A673 (cell line): ENCODE measurements at regions not wholly inside any gene's neighbourhood (a gene's known extent, or its start where the extent isn't known, plus 50 kb on each side); places are given as distances from the start of the nearest gene placed in this dataset.
"Not testable (repeated sequence)": the region's sequence is repeated elsewhere in the genome, so short reads cannot be mapped to it uniquely, and the experiment has no call there.

ENCODE experiments used
- BruUV-seq: library from RNA; stranded (reverse); fragments of 400-500 nt; replicated peaks from 2 replicates; lab custom pipeline; 2021; lab: Mats Ljungman, UMichigan
- CTCF ChIA-PET: fragments of 300-600 bp; sonication (Branson Sonifier 250); formaldehyde crosslinking; loops from one replicate; lab custom pipeline; 2022; ENCODE audit warnings: antibody characterized with exemption; lab: Charles Lee
- POLR2A ChIA-PET: fragments of 300-600 bp; sonication (Branson Sonifier 250); formaldehyde crosslinking; loops from one replicate; lab custom pipeline; 2022; ENCODE audit warnings: antibody characterized with exemption; ENCODE audit not compliant: low non-redundant PET; lab: Charles Lee
- DNase-seq: peaks from one replicate; pipeline ENCODE4 v3.0.0-alpha.2; 2015; ENCODE audit warnings: low spot score
- H3K27ac ChIP-seq: fragments of 200-600 bp; sonication (generic); 2 replicates; pipeline ENCODE4 v1.5.1; 2016; ENCODE audit warnings: mixed run types, low read depth, mild to moderate bottlenecking, mixed read lengths, antibody characterized with exemption, low read length; ENCODE audit not compliant: poor library complexity, severe bottlenecking
- H3K27me3 ChIP-seq: fragments of 200-600 bp; sonication (generic); replicated peaks from 2 replicates; pipeline ENCODE4 v1.6.1; 2017; ENCODE audit warnings: mixed run types, low read depth, mild to moderate bottlenecking, mixed read lengths, antibody characterized with exemption, low read length; ENCODE audit not compliant: insufficient read depth, poor library complexity
- H3K36me3 ChIP-seq: fragments of 200-600 bp; sonication (generic); 2 replicates; pipeline ENCODE4 v1.6.1; 2016; ENCODE audit warnings: mixed run types, mild to moderate bottlenecking, mixed read lengths, antibody characterized with exemption, low read length; ENCODE audit not compliant: insufficient read depth, poor library complexity, severe bottlenecking
- H3K4me1 ChIP-seq: fragments of 200-600 bp; sonication (generic); 2 replicates; pipeline ENCODE4 v1.6.1; 2017; ENCODE audit warnings: mixed run types, mild to moderate bottlenecking, mixed read lengths, antibody characterized with exemption, low read length; ENCODE audit not compliant: insufficient read depth, poor library complexity, severe bottlenecking
- H3K4me3 ChIP-seq: fragments of 200-600 bp; sonication (generic); 2 replicates; pipeline ENCODE4 v1.5.1; 2016; ENCODE audit warnings: low read depth, mixed run types, mild to moderate bottlenecking, mixed read lengths, low read length; ENCODE audit not compliant: poor library complexity, severe bottlenecking
- H3K9me3 ChIP-seq: fragments of 200-600 bp; sonication (generic); 2 replicates; pipeline ENCODE4 v1.6.1; 2016; ENCODE audit warnings: mixed run types, low read depth, mild to moderate bottlenecking, mixed read lengths, antibody characterized with exemption, low read length; ENCODE audit not compliant: poor library complexity, severe bottlenecking
- EZH2 ChIP-seq: fragments of 200-600 bp; sonication (generic); IDR thresholded peaks from 2 replicates; pipeline ENCODE4 v1.6.1; 2017; ENCODE audit warnings: borderline replicate concordance, low read depth, mild to moderate bottlenecking, mixed read lengths, antibody characterized with exemption, low read length; ENCODE audit not compliant: poor library complexity, severe bottlenecking
- intact Hi-C: fragments of 100-400 bp; cut with micrococcal nuclease; formaldehyde crosslinking; loops from one replicate; pipeline ENCODE4 v1.10.0; 2022; ENCODE audit not compliant: unreplicated experiment
- TF ChIP-seq, protein P1 (sequence below): fragments of 300-800, 200-600 bp; sonication (generic); conservative IDR thresholded peaks from 2 replicates; pipeline ENCODE4 v1.5.1; 2017; ENCODE audit warnings: low read depth, mild to moderate bottlenecking, antibody characterized with exemption, low read length, moderate library complexity, mixed read lengths

DNA sequence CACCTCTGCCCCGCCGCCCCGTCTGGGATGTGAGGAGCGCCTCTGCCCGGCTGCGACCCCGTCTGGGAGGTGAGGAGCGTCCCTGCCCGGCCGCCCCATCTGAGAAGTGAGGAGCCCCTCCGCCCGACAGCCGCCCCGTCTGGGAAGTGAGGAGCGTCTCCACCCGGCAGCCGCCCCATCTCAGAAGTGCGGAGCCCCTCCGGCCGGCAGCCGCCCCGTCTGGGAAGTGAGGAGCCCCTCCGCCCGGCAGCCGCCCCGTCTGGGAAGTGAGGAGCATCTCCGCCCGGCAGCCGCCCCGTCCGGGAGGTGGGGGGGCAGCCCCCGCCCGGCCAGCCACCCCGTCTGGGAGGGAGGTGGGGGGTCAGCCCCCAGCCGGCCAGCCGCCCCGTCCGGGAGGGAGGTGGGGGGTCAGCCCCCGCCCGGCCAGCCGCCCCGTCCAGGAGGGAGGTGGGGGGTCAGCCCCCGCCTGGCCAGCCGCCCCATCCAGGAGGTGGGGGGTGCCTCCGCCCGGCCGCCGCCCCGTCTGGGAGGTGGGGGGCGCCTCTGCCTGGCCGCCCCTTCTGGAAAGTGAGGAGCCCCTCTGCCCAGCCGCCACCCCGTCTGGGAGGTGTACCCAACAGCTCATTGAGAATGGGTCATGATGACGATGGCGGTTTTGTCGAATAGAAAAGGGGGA is 121.3 kb upstream of the DCAF12L1 start:
- BruUV-seq, H3K9me3 ChIP-seq, H3K4me1 ChIP-seq, H3K4me3 ChIP-seq, intact Hi-C loops, DNase-seq, POLR2A ChIA-PET, H3K27me3 ChIP-seq, H3K36me3 ChIP-seq, CTCF ChIA-PET, H3K27ac ChIP-seq: not testable (repeated sequence)

DNA sequence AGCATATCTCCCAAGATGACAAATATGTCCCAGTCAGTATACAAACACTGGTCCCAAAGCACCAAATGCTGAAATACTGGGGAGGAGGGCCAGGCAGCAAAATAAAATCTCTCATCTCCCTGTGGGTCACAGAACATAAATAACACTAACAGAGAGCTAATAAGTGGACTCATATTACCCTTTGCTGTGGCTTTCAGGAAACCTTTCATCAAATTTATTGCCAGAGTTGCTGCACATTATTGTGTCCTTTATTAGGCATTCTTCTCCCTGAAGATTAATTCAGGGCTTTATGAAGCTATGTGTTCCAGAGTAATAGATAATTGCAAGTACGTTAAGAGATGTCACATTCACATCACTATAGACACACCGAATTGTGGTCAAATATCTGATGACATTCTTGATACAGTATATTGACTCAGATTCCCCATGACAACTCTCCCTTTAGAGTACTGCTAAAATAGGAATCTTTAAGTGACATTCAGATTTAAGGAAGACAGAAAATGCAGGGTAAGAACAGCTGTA is 124.1 kb upstream of the PRR32 start:
- intact Hi-C loops = no loop called here

DNA sequence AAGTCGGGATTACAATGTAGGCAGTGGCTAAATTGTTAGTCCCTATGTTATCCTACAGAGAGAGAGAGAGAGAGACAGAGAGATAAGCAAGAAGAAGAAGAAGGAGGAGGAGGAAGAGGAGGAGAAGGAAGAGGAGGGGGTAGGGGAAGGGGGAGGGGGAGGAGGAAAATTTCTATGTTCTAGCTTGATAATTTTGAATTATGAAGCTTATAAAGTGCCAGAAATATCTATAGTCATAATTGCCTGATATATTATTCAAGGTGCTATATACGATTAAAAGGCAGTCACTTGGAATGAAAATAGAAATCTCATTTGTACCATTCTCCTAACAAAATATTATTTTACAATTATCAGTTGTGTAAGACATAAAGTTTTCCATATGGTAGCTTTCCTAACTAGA is 122.4 kb upstream of the PRR32 start:
- BruUV-seq = no TSS peak
- Histone ChIP-seq H3K4me3 (no peak overlapping the region), H3K4me1 (no peaks in the 10 kb centered on the region), H3K9me3 (no peaks in the 10 kb centered on the region), H3K36me3 (no peaks in the 10 kb centered on the region), H3K27me3 (no peaks in the 10 kb centered on the region), H3K27ac (no peak overlapping the region)
- CTCF ChIA-PET = no interaction called here
- POLR2A ChIA-PET = no interaction called here
- no peak for DNase-seq
- intact Hi-C loops = no loop called here
- TF ChIP-seq EZH2 = no peak
- TF ChIP-seq, protein P1, sequence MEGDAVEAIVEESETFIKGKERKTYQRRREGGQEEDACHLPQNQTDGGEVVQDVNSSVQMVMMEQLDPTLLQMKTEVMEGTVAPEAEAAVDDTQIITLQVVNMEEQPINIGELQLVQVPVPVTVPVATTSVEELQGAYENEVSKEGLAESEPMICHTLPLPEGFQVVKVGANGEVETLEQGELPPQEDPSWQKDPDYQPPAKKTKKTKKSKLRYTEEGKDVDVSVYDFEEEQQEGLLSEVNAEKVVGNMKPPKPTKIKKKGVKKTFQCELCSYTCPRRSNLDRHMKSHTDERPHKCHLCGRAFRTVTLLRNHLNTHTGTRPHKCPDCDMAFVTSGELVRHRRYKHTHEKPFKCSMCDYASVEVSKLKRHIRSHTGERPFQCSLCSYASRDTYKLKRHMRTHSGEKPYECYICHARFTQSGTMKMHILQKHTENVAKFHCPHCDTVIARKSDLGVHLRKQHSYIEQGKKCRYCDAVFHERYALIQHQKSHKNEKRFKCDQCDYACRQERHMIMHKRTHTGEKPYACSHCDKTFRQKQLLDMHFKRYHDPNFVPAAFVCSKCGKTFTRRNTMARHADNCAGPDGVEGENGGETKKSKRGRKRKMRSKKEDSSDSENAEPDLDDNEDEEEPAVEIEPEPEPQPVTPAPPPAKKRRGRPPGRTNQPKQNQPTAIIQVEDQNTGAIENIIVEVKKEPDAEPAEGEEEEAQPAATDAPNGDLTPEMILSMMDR = no peak

More for the DNA sequence above, 124.1 kb upstream of the PRR32 start:
- Histone ChIP-seq H3K4me1 (no peaks in the 10 kb centered on the region), H3K27me3 (no peaks in the 10 kb centered on the region), H3K27ac (no peak overlapping the region), H3K36me3 (no peaks in the 10 kb centered on the region), H3K4me3 (no peak overlapping the region), H3K9me3 (no peaks in the 10 kb centered on the region)
- ChIA-PET CTCF (no interaction called here), POLR2A (no interaction called here)
- no TSS peak for BruUV-seq
- TF ChIP-seq EZH2 = no peak
- TF ChIP-seq, protein P1 = no peak
- DNase-seq = no peak

DNA sequence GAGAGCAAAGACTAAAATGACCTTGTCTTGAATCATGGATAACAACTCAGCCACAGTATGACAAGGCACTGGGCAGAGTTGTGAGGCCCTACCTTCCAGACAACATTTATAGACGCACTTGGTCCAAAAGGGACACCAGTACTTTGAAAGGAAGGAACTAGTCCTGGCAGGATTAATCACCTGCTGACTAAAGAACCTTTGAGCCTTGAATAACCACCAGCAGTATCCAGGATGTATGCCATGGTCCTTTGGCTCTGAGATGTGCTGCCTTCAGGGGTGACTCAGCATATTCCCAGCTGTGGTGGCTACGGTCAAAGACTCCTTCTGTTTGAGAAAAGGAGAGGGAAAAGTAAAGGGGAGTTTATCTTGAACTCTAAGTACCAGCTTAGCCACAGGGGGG is 118.1 kb upstream of the PRR32 start:
- H3K4me3 ChIP-seq = no peak overlapping the region
- intact Hi-C loops = no loop called here
- DNase-seq = no peak
- ChIA-PET POLR2A (no interaction called here), CTCF (no interaction called here)
- H3K9me3 ChIP-seq = peaks cover 4% of the 10 kb centered on the region
- no peak overlapping the region for H3K27ac ChIP-seq
- TF ChIP-seq, protein P1 = no peak
- TF ChIP-seq EZH2 = no peak
- no peaks in the 10 kb centered on the region for H3K27me3 ChIP-seq
- no TSS peak for BruUV-seq
- no peaks in the 10 kb centered on the region for H3K36me3 ChIP-seq
- H3K4me1 ChIP-seq = no peaks in the 10 kb centered on the region
